SU-DHL-6 (cell line): ENCODE measurements at regions not wholly inside any gene's neighbourhood (a gene's known extent, or its start where the extent isn't known, plus 50 kb on each side); places are given as distances from the start of the nearest gene placed in this dataset.

ENCODE experiments used
- H2AFZ ChIP-seq: fragments of 200-600 bp; sonication (generic); 2 replicates; pipeline ENCODE4 v1.6.1; 2014; ENCODE audit warnings: low read depth, mild to moderate bottlenecking, moderate library complexity, mixed read lengths, antibody characterized with exemption, low read length; ENCODE audit not compliant: severe bottlenecking
- H3F3A ChIP-seq: fragments of 200-600 bp; shearing (Covaris generic); 2 replicates; pipeline ENCODE4 v1.6.0; 2016; ENCODE audit warnings: antibody characterized with exemption, mild to moderate bottlenecking; ENCODE audit not compliant: insufficient read depth
- H3K27ac ChIP-seq: fragments of 200-600 bp; sonication (generic); 2 replicates; pipeline ENCODE4 v1.5.1; 2016; ENCODE audit warnings: low read depth, mild to moderate bottlenecking, low read length, moderate library complexity, mixed read lengths
- H3K27me3 ChIP-seq: fragments of 200-600 bp; sonication (generic), shearing (Covaris generic); 2 replicates; pipeline ENCODE4 v1.6.0; 2014; ENCODE audit warnings: mild to moderate bottlenecking, low read length
- H3K36me3 ChIP-seq: fragments of 200-600 bp; sonication (generic); 2 replicates; pipeline ENCODE4 v1.6.1; 2014; ENCODE audit warnings: mild to moderate bottlenecking, low read length, mixed read lengths
- H3K4me2 ChIP-seq: fragments of 300-600, 200-600 bp; shearing (Covaris generic), sonication (generic); 2 replicates; pipeline ENCODE4 v1.6.0; 2014; ENCODE audit warnings: low read length, low read depth, mild to moderate bottlenecking; ENCODE audit not compliant: poor library complexity, severe bottlenecking
- H3K4me3 ChIP-seq: fragments of 200-600 bp; sonication (generic); 2 replicates; pipeline ENCODE4 v1.5.1; 2014; ENCODE audit warnings: antibody characterized with exemption, low read length, mild to moderate bottlenecking, mixed read lengths; ENCODE audit not compliant: insufficient read depth, poor library complexity, severe bottlenecking
- H3K79me2 ChIP-seq: fragments of 200-600 bp; sonication (generic); 2 replicates; pipeline ENCODE4 v1.6.1; 2014; ENCODE audit warnings: mild to moderate bottlenecking, low read length, moderate library complexity; ENCODE audit not compliant: insufficient read depth
- H3K9ac ChIP-seq: fragments of 200-600 bp; sonication (generic); 2 replicates; pipeline ENCODE4 v1.7.0; 2014; ENCODE audit warnings: mild to moderate bottlenecking, low read length
- H3K9me2 ChIP-seq: fragments of 200-600 bp; sonication (generic); replicated peaks from 2 replicates; pipeline ENCODE4 v1.6.1; 2014; ENCODE audit warnings: low read length; ENCODE audit not compliant: insufficient read depth
- H3K9me3 ChIP-seq: fragments of 200-600 bp; sonication (generic); 2 replicates; pipeline ENCODE4 v1.6.1; 2014; ENCODE audit warnings: low read length, mixed read lengths; ENCODE audit not compliant: insufficient read depth
- H4K20me1 ChIP-seq: fragments of 200-600 bp; sonication (generic); 2 replicates; pipeline ENCODE4 v1.6.1; 2014; ENCODE audit warnings: low read depth, mild to moderate bottlenecking, antibody characterized with exemption, low read length, moderate library complexity, mixed read lengths
- EZH2phosphoT487 ChIP-seq: fragments of 200-600 bp; sonication (generic), shearing (Covaris generic); conservative IDR thresholded peaks from 2 replicates; pipeline ENCODE4 v1.6.1; 2018; ENCODE audit warnings: mild to moderate bottlenecking, antibody characterized with exemption, low read length, moderate library complexity, mixed read lengths
- TF ChIP-seq, protein P1 (sequence below): fragments of 200-600 bp; sonication (generic); IDR thresholded peaks from one replicate; pipeline ENCODE4 v1.5.1; 2017; ENCODE audit warnings: antibody characterized with exemption, mild to moderate bottlenecking, low read length, moderate library complexity; ENCODE audit not compliant: insufficient read depth, poor library complexity, severe bottlenecking

DNA sequence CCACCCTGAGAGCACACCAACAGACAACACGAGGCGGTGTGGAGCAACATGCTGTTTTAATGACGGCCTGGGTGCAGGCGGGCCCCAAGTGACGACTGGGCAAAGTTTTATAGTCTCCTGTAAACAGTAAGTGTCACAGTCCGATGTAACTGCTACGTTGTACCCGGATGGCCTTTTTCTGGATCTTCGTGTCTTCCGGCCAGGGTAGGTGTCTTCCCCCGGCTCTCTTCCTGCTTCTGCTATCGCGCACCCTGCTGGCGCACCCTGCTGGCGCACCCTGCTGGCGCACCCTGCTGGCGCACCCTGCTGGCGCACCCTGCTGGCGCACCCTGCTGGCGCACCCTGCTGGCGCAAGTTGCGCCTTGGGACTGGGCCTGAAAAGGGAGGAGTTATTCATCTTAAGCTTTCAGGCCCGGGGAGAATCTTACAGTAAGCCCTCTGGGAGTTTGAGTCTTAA is 143.0 kb upstream of the TARS1 start:
- H3F3A ChIP-seq = no peaks in the 10 kb centered on the region
- H4K20me1 ChIP-seq = no peaks in the 10 kb centered on the region
- H3K27ac ChIP-seq = no peak overlapping the region
- H2AFZ ChIP-seq = no peak overlapping the region
- no peak overlapping the region for H3K9ac ChIP-seq
- H3K4me3 ChIP-seq = no peak overlapping the region
- H3K9me2 ChIP-seq = no peaks in the 10 kb centered on the region
- H3K27me3 ChIP-seq = no peaks in the 10 kb centered on the region
- H3K9me3 ChIP-seq = no peaks in the 10 kb centered on the region
- no peaks in the 10 kb centered on the region for H3K79me2 ChIP-seq
- no peak overlapping the region for H3K4me2 ChIP-seq
- no peaks in the 10 kb centered on the region for H3K36me3 ChIP-seq
- TF ChIP-seq, protein P1, sequence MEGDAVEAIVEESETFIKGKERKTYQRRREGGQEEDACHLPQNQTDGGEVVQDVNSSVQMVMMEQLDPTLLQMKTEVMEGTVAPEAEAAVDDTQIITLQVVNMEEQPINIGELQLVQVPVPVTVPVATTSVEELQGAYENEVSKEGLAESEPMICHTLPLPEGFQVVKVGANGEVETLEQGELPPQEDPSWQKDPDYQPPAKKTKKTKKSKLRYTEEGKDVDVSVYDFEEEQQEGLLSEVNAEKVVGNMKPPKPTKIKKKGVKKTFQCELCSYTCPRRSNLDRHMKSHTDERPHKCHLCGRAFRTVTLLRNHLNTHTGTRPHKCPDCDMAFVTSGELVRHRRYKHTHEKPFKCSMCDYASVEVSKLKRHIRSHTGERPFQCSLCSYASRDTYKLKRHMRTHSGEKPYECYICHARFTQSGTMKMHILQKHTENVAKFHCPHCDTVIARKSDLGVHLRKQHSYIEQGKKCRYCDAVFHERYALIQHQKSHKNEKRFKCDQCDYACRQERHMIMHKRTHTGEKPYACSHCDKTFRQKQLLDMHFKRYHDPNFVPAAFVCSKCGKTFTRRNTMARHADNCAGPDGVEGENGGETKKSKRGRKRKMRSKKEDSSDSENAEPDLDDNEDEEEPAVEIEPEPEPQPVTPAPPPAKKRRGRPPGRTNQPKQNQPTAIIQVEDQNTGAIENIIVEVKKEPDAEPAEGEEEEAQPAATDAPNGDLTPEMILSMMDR = no peak
- no peak for TF ChIP-seq EZH2phosphoT487

DNA sequence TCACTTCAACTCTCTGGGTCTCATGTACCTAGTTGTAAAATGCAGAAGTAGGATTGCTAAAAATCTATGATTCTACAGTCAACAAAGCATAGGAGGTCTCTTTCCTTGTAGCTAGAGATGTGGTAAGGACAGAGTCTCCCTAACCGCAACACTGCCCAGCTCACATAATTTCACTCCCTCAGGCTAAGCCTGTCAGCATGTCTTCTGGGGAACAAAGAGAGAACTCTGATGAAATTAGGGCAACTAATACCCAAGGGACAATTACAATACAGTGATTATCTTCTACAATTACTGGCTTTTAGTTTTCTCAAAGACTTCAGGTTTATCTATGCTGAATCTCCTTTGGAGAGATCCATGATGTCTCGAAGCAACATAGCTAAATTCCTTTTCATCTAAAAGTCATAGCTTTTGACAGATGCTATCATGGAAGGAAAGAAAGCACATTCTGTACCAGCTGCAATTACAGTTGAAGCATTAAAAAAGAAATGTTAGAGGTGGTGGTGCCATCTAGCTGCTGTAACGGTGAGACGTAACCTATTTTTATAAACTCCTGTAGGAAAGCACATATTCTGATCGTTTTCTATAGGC is 141.1 kb upstream of the TARS1 start:
- Histone ChIP-seq H3K4me2 (no peak overlapping the region), H3K27me3 (no peaks in the 10 kb centered on the region)

DNA sequence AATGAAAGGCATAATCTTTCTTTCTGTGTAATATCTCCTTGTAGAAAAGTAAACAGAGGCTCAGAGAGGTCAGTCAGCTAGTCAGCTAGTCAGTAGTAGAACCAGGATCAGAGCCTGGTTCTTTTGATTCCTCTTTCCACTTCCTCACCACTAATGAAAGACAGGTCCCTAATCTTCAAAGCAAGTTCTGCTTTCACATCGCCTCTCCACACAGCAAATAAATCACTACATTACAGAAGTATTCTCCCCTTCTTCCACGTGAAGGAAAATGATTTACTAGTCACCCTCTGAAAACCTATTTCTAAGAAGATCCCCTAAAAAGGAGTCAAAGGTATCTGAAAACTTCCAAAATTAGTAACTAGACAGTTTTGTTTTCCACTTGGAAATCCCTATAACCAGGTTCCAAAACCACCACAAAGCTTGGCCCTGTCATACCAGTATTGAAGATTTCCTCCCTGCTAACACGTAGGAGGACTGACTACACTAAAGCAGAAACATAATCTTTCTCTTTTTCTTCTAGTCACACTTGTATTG is 140.5 kb upstream of the TARS1 start:
- Histone ChIP-seq H4K20me1 (no peaks in the 10 kb centered on the region), H3K4me3 (no peak overlapping the region), H3K79me2 (no peaks in the 10 kb centered on the region), H3K9me3 (no peaks in the 10 kb centered on the region), H3K27me3 (no peaks in the 10 kb centered on the region), H3K9ac (no peak overlapping the region), H3F3A (no peaks in the 10 kb centered on the region), H3K4me2 (no peak overlapping the region), H3K27ac (no peak overlapping the region), H2AFZ (no peak overlapping the region), H3K9me2 (no peaks in the 10 kb centered on the region), H3K36me3 (no peaks in the 10 kb centered on the region)
- TF ChIP-seq, protein P1 = peak; percentile 1
- no peak for TF ChIP-seq EZH2phosphoT487

More for the DNA sequence above, 141.1 kb upstream of the TARS1 start:
- no peaks in the 10 kb centered on the region for H3K9me2 ChIP-seq
- no peak for TF ChIP-seq EZH2phosphoT487
- TF ChIP-seq, protein P1 = peak; percentile 10
- no peaks in the 10 kb centered on the region for H4K20me1 ChIP-seq
- no peak overlapping the region for H3K9ac ChIP-seq
- no peaks in the 10 kb centered on the region for H3K79me2 ChIP-seq
- no peak overlapping the region for H3K4me3 ChIP-seq
- no peak overlapping the region for H2AFZ ChIP-seq
- no peak overlapping the region for H3K27ac ChIP-seq
- no peaks in the 10 kb centered on the region for H3K9me3 ChIP-seq
- no peaks in the 10 kb centered on the region for H3K36me3 ChIP-seq
- H3F3A ChIP-seq = no peaks in the 10 kb centered on the region
